Astrocyte of the spinal cord (primary cell): ENCODE measurements at regions not wholly inside any gene's neighbourhood (a gene's known extent, or its start where the extent isn't known, plus 50 kb on each side); places are given as distances from the start of the nearest gene placed in this dataset.

Experiments
- DNase-seq: peaks from one replicate; pipeline ENCODE4 v3.0.0; 2011; ENCODE audit warnings: low read depth, low spot score
- H3K4me3 ChIP-seq: 2 replicates; pipeline ENCODE4 v1.5.1; 2011; ENCODE audit warnings: low read depth, mild to moderate bottlenecking, low read length, moderate library complexity
- in situ Hi-C: cut with HindIII; loops from 2 replicates; pipeline ENCODE4 v1.10.0; 2017; ENCODE audit warnings: low sequenced_read_pairs
- TF ChIP-seq, protein P1 (sequence below): IDR thresholded peaks from 2 replicates; pipeline ENCODE4 v1.5.1; 2012; ENCODE audit warnings: low read depth, mild to moderate bottlenecking, low read length, inconsistent platforms

- TF ChIP-seq, protein P1, sequence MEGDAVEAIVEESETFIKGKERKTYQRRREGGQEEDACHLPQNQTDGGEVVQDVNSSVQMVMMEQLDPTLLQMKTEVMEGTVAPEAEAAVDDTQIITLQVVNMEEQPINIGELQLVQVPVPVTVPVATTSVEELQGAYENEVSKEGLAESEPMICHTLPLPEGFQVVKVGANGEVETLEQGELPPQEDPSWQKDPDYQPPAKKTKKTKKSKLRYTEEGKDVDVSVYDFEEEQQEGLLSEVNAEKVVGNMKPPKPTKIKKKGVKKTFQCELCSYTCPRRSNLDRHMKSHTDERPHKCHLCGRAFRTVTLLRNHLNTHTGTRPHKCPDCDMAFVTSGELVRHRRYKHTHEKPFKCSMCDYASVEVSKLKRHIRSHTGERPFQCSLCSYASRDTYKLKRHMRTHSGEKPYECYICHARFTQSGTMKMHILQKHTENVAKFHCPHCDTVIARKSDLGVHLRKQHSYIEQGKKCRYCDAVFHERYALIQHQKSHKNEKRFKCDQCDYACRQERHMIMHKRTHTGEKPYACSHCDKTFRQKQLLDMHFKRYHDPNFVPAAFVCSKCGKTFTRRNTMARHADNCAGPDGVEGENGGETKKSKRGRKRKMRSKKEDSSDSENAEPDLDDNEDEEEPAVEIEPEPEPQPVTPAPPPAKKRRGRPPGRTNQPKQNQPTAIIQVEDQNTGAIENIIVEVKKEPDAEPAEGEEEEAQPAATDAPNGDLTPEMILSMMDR: no peak
- in situ Hi-C loops: no loop called here
- no peak overlapping the region for H3K4me3 ChIP-seq
- no peak for DNase-seq
Measured at GRCh38 chr10:14448197-14448990, 117.7 kb upstream of the FRMD4A start.

DNA sequence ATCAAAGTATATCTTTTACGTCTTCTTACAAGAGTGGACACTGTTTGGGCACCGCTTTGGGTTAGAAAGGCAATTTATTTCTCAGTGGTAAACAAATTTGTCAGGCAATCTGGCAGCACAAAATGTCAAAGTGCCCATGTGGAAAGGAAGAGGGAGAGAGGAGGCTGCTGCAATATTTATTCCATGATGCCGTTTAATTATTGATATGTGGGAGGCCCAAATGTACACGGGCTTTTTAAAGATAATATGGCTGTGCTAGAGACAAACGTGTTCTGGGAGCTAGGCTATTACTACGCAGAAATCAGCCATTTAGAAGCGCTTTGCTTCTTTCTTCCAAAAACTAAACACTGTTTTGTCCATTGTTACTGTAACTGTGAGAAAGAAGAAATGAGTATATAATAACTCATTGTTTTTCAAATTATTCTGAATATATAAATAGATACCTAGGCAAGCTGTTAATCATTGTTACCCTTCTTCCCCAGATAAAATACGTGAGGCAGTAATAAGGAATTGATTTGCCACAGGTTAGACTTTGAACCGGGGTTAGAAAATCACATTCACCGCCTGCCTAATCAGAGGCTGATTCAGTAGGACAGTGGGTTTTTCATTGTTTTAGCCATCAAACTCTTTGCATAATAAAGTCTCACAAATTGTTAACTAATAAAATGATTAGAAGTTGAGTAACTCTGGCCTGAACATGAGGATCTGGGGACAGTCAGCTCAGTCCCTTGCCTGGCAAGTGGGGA, 116.5 kb upstream of the FRMD4A start:
- H3K4me3 ChIP-seq: no peak overlapping the region
- no peak for DNase-seq
- in situ Hi-C loops: no loop called here
- TF ChIP-seq, protein P1: no peak

DNA sequence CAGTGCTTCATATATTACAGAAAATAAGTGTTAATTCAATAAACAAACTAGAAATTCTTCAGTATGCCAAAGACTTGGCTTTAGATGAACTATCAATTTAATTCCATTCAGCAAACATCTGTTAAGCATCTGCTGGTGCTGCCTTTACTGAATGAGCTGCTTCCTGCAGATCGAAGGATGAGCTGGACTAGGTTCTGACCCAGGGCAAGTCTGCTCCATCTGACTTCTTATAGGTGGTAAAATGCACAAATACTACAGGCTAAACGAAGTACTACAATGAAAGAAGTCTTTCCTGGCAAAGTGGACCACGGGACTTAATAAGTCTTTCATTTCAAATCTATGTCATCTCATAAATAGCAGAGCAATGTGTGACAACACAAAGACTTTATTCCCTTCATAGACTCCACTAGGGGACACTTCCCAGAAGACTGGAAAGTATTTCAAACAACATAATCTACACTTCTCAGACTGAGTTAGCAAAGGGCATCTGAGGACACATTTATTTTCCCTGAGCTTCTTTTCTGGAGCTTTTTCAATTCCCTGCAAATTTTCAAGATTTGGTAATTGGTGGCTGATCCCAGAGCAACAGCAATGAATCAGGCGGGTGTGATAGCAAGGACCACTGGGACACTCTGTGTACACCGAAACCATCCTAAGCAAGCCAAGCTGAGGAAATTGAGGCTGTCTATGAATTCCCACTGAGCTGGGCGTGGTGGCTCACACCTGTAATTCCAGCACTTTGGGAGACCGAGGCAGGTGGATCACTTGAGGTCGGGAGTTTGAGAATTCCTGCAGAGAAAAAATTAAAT, 108.9 kb upstream of the FRMD4A start:
- H3K4me3 ChIP-seq: no peak overlapping the region
- in situ Hi-C loops: no loop called here
- TF ChIP-seq, protein P1: no peak
- DNase-seq: no peak

DNA sequence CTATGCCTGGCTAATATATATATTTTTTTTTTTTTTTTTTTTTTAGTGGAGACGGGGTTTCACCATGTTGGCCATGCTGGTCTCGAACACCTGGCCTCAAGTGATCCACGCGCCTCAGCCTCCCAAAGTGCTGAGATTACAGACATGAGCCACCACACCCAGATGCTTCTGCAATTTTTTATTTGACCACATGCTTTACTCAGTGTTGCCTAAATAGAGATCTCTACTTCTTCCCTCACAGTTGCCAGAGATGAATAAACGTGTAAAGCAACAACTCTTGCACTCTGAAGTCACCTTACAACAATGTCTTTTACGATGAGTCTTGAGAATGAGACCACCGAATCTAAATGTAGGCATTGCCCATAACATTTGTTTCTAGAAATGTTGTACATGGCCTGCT, 107.9 kb upstream of the FRMD4A start:
- DNase-seq: no peak
- in situ Hi-C loops: no loop called here
- TF ChIP-seq, protein P1: no peak
- H3K4me3 ChIP-seq: no peak overlapping the region

GRCh38 chr10:14438057-14438456, 107.3 kb upstream of the FRMD4A start:
- DNase-seq: no peak
- in situ Hi-C loops: no loop called here
- TF ChIP-seq, protein P1: no peak
- H3K4me3 ChIP-seq: no peak overlapping the region

DNA sequence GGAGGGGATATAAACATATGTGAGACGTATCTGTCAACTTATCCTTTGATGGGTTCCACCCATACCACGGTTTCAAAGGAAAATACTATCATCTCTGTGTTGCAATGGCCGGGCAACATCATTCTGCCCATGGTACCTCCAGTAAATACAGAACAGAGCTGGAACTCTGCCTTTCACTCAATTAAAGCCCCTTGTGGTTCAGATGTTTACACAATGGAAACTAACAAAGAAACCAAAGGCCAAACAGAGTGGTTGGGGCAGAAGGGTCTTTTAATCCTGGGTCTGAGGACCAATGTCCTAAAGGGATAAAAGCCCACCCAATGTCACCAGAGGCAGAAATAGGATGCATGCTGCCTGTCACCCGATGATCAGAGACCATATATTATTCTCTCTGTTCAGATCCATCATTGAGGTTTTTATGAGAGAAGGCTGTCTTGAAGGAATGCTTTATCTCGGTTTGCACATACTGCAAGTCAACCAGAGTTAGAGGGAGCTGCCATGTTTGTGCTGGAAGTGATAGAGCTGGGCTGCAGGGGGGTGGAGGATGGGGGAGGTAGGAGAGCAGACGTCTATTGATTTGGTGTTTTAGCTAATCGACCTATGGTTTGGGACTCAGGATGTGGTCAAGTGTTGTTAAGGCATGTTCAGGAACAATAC, 105.4 kb upstream of the FRMD4A start:
- in situ Hi-C loops: no loop called here
- TF ChIP-seq, protein P1: no peak
- no peak overlapping the region for H3K4me3 ChIP-seq
- DNase-seq: no peak
